NCI-H82 treated with DMSO at 0.1 percent for 48 hours (cell line): ENCODE measurements at regions not wholly inside any gene's neighbourhood (a gene's known extent, or its start where the extent isn't known, plus 50 kb on each side); places are given as distances from the start of the nearest gene placed in this dataset.
"Not testable (repeated sequence)": the region's sequence is repeated elsewhere in the genome, so short reads cannot be mapped to it uniquely, and the experiment has no call there.

ENCODE experiments used
- DNase-seq: peaks from one replicate; lab custom pipeline; 2025; ENCODE audit not compliant: unreplicated experiment; lab: John Stamatoyannopoulos, UW

- DNase-seq: not testable (repeated sequence)
These were observed 250.4 kb downstream of the GJA1 start for GRCh38 chr6:121685806-121686205.

- DNase-seq: no peak
These were observed 251.2 kb downstream of the GJA1 start for GRCh38 chr6:121686611-121687023.

DNA sequence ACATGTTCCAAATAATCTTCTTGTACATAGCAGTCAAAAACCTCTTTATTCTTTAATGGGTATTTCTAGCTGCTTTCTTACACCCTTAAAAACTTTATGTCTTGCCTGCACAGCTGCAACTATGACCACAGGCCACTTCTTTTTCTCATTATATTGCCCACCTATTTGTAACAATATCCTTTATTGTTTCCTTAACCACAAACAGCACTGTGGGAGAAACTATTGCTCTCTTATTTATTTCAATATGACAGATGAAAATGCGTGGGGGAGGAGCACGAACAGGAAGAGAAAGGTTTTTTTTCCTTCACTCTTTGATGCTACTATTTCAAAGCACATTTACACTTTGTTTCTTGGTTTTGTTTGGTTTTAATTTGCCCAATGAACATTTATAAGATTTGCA lies 253.5 kb downstream of the GJA1 start:
- DNase-seq: no peak

DNA sequence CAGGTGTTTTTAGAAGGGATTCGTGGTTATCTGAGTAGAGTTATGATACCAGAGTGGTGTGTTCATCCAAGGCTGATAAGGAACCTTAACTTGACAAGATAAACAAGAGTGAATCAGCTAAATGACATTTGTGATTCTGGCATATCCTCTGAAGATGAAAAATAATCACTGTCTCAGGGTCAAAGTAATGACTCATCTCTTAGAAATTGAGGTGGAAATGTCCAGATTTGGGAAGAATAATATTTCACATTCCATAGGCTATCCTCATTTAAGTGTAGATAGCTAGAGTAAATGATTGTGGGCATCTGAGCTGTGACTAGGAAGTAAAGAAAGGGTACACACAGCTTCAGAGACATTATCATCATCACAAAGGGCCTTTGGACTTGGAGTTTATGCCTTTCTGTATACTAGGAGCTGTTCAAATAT lies 255.7 kb downstream of the GJA1 start:
- DNase-seq: no peak

GRCh38 chr6:121694389-121694788 lies 258.9 kb downstream of the GJA1 start:
- no peak for DNase-seq

GRCh38 chr6:121694801-121695251 lies 259.4 kb downstream of the GJA1 start:
- DNase-seq: no peak

GRCh38 chr6:121695329-121695728 lies 259.9 kb downstream of the GJA1 start:
- DNase-seq: no peak

- no peak for DNase-seq
These were observed 262.5 kb downstream of the GJA1 start for GRCh38 chr6:121697921-121698320.

- no peak for DNase-seq
These were observed 263.2 kb downstream of the GJA1 start for GRCh38 chr6:121698617-121699016.

DNA sequence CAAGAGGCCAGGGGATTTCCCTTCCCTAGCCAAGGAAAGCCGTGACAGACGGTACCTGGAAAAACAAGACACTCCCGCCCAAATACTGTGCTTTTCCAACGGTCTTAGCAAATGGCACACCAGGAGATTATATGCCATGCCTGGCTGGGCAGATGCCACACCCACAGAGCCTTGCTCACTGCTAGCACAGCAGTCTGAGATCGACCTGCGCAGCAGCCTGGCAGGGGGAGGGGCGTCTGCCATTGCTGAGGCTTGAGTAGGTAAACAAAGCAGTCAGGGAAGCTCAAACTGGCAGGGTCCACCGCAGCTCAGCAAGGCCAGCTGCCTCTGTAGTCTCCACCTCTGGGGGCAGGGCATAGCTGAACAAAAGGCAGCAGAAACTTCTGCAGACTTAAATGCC lies 267.7 kb downstream of the GJA1 start:
- not testable (repeated sequence) for DNase-seq

GRCh38 chr6:121711472-121711871 lies 276.0 kb downstream of the GJA1 start:
- DNase-seq: no peak

- DNase-seq: no peak
These were observed 282.2 kb downstream of the GJA1 start for GRCh38 chr6:121717686-121718085.

DNA sequence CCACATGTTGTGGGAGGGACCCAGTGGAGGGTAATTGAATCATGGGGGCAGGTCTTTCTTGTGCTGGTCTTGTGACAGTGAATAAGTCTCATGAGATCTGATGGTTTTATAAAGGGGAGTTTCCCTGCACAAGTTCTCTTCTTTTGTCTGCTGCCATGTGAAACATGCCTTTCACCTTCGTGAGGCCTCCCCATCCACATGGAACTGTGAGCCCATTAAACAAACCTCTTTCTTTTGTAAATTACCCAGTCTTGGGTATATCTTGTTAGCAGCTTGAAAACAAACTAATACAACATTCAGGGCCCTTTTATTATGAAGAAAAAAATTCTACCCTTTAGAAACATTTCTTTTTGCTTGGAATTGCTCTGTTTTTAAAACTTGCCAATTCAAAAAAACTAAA lies 285.4 kb downstream of the GJA1 start:
- DNase-seq: not testable (repeated sequence)

DNA sequence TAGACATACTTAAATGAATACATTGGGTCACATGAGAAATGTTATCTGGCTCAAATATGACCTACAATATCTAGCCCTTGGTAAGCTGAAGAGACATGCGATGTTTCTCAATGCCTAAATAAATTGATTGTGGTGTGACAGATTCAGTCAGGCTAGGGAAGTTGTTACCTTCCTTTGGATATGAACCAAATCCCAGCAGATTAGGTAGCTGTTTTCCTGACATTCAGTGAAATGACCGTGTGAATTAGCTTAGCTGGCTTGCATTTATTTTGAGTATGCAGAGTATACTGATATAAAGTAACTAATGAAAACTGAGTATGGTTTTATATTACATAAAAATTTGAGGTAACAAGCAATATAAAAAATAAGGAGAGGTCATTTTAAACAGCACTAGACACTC lies 288.2 kb downstream of the GJA1 start:
- DNase-seq: no peak

GRCh38 chr6:121724576-121724975 lies 289.1 kb downstream of the GJA1 start:
- no peak for DNase-seq

- no peak for DNase-seq
These were observed 291.1 kb downstream of the GJA1 start for GRCh38 chr6:121726596-121726995.

- DNase-seq: no peak
These were observed 295.2 kb downstream of the GJA1 start for GRCh38 chr6:121730616-121731015.

DNA sequence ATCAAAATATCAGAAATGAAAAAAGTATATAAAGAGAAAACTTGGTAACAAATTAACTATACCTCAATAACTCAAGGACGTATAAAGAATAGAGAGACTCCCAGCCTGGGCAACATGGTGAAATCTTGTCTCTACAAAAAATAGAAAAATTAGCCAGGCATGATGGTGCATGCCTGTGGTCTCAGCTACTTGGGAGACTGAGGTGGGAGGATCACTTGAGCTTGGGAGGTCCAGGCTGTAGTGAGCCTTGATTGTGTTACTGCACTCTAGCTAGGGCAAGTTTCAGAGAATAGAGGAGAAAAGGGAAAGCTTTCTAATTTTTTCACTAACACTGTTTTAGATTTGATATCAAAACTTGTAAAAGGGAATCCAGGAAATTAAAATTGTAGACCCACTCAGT lies 295.9 kb downstream of the GJA1 start:
- DNase-seq: no peak

DNA sequence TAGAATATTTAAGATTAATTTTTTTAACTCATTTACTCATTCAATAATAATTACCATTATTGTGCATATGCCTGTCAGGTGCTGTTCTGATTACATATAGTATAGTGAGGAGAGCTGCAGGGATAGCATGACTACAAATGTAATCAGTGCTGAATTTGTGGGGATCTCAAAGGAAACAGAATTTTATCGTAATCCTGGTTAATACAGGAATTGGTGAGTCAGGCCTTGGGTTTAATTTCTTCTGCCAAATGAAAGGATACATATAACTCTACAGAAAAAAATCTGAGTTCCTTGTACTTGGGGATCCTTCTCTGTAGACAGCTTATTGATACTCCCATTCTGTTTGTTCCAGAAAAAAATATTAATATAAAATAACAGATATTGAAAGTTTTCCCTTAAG lies 297.2 kb downstream of the GJA1 start:
- no peak for DNase-seq

DNA sequence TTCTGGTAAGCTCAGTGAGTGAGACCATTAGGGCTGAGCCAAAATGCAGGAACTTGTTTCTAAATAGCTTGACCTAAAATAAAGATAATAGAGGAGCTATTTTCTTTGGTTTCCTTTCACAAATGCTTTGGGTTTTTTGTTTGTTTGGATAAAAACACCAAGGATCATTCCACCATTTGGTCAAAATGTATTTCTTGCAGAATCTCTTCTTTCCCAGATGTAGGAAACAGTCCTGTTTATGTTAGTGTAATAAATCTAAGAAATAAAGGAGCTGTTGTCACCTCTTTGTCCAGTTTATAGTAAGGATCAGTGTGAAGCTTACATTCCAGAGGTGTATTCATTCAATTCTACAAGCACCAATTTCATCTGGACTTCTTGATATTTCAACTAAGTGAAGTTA lies 297.8 kb downstream of the GJA1 start:
- no peak for DNase-seq

- not testable (repeated sequence) for DNase-seq
These were observed 304.7 kb downstream of the GJA1 start for GRCh38 chr6:121740188-121740587.

DNA sequence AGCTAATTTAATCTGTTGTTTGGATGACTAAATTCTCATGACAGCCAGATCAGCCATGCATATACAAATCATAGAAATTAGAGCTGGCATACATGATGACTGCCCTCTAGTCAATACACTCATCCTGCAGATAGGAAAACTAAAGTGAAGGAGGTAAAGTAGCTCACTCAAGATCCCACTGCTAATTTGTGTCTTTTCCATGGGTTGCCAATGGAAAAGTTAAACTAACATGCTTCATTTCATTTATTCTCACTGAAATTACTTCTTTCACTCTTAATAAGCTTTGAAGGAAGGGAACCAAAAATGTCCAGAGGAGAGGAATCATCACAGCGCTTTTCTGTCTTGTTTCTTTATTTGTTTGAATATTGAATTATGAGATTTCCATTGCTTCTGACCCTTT lies 308.2 kb downstream of the GJA1 start:
- DNase-seq: no peak

GRCh38 chr6:121748376-121748775 lies 312.9 kb downstream of the GJA1 start:
- no peak for DNase-seq

DNA sequence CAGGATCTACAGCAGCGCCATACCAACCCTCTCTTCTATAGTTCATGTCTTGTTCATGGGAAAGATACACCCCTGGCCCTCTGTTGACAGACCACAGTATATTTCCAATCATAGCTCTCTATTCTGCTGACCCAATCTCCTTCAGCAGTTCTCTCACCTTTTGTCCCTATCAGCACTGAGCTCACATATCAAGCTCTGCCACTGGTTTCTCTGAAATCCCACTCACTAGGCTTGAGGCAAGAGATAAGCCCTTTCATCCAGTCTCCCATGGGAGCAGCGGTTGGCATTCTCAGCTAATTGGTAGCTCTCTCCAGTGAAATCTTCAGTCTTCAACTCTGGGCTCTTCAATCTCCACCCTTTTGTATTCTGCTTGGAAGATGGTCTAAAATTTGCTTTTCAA lies 313.4 kb downstream of the GJA1 start:
- peak; percentile 19 for DNase-seq
